GM20000 (cell line): ENCODE measurements at regions not wholly inside any gene's neighbourhood (a gene's known extent, or its start where the extent isn't known, plus 50 kb on each side); places are given as distances from the start of the nearest gene placed in this dataset.

Experiments
- DNase-seq: peaks from one replicate; pipeline ENCODE4 v3.0.0; 2012; ENCODE audit warnings: low spot score
- TF ChIP-seq, protein P1 (sequence below): IDR thresholded peaks from 2 replicates; pipeline ENCODE4 v1.5.1; 2012; ENCODE audit warnings: mild to moderate bottlenecking, control low read depth; ENCODE audit errors: extremely low read depth, missing control alignments

GRCh38 chr2:198220763-198221610 is 416.6 kb downstream of the PLCL1 start:
- DNase-seq = no peak

GRCh38 chr2:198219292-198219691 is 414.9 kb downstream of the PLCL1 start:
- TF ChIP-seq, protein P1, sequence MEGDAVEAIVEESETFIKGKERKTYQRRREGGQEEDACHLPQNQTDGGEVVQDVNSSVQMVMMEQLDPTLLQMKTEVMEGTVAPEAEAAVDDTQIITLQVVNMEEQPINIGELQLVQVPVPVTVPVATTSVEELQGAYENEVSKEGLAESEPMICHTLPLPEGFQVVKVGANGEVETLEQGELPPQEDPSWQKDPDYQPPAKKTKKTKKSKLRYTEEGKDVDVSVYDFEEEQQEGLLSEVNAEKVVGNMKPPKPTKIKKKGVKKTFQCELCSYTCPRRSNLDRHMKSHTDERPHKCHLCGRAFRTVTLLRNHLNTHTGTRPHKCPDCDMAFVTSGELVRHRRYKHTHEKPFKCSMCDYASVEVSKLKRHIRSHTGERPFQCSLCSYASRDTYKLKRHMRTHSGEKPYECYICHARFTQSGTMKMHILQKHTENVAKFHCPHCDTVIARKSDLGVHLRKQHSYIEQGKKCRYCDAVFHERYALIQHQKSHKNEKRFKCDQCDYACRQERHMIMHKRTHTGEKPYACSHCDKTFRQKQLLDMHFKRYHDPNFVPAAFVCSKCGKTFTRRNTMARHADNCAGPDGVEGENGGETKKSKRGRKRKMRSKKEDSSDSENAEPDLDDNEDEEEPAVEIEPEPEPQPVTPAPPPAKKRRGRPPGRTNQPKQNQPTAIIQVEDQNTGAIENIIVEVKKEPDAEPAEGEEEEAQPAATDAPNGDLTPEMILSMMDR = no peak
- no peak for DNase-seq

More at GRCh38 chr2:198220763-198221610, 416.6 kb downstream of the PLCL1 start:
- TF ChIP-seq, protein P1 = no peak

- TF ChIP-seq, protein P1 = no peak
- no peak for DNase-seq
These were observed 409.8 kb downstream of the PLCL1 start for GRCh38 chr2:198214114-198214596.

DNA sequence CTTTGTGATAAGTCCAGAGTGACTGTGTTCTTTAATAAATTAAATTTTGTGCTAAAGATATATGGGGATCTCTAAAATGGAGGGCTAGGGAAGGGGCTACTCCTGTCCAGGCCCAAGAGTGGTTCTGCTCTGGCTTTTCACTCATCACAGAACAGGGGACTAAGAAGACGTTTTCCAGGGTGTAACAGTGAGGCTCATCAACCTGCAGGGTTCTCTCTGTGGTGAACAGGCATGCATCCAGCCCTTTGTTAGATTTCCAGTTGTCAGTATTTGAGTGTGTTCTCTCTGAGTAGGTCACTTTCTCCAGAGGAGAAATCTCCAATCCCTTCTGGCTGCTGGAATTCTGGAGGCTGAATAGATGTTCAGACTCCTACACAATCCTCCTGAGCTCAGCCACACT is 408.9 kb downstream of the PLCL1 start:
- DNase-seq = no peak
- TF ChIP-seq, protein P1 = no peak

DNA sequence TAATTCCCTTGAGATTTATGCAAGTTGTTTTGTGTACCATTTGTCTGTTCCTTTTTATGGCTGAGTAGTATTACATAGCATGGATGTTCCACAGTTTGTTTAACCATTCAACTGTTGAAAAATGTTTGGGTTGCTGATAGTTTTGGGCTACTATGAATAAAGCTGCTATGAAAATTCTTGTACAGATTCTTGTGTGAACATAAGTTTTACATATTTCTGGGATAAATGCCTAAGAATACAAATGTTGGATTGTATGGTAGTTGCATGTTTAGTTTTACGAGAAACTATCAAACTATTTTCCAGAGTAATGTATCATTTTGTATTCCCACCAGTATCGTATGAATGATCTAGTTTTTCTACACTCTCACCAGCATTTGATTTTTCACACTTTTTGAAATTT is 407.3 kb downstream of the PLCL1 start:
- no peak for DNase-seq
- TF ChIP-seq, protein P1 = no peak

DNA sequence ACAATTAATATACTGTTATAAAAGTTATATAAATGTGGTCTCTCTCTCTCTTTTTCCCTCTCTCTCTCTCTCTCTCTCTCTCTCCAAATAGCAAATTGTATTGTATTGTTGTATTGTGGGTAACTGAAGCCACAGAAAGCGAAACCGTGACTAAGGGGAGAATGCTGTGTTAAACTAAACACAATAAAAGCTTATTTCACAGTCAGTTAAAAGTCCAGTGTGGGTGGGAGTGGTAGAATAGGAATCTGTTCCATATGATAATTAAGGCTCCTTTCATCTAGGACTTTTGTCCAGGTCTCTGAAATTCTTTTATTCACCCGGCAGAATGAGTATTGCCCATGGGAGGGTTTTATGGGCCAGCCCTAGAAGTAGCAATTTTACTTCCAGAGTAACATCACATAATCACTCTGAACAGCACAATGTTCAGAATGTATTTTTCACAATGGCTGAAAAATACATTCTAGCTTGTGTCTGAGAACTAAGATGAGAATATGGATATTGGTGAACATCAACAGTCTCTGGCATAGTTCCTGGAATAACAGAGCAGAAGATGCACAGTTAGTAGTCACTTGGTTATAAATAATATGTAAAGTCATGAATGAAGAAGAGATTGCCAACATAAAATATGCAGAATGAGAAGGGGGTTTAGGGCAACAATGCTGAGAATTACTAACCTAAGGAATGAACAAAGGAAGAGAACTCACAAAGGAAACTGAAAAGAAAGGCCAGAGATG is 399.1 kb downstream of the PLCL1 start:
- DNase-seq = no peak
- TF ChIP-seq, protein P1 = no peak
